B cell (primary cell): ENCODE measurements at regions not wholly inside any gene's neighbourhood (a gene's known extent, or its start where the extent isn't known, plus 50 kb on each side); places are given as distances from the start of the nearest gene placed in this dataset.

Experiments used
- ATAC-seq: fragments of 200-7000 bp; cut with Tn5 transposase; one replicate; pipeline ENCODE4 v1.10.0; 2021; ENCODE audit warnings: low read depth, mild to moderate bottlenecking, moderate number of reproducible peaks, moderate library complexity
- CTCF ChIA-PET: fragments of 350-600 bp; sonication (Branson Sonifier 250); formaldehyde crosslinking; loops from one replicate; lab custom pipeline; 2021; ENCODE audit warnings: antibody characterized with exemption, inconsistent platforms; lab: Charles Lee
- POLR2A ChIA-PET: fragments of 350-600 bp; sonication (Branson Sonifier 250); formaldehyde crosslinking; loops from one replicate; lab custom pipeline; 2021; ENCODE audit warnings: antibody characterized with exemption; lab: Charles Lee
- DNase-seq: peaks from one replicate; pipeline ENCODE4 v3.0.0; 2013
- H2AFZ ChIP-seq: 2 replicates; pipeline ENCODE4 v1.6.1; 2012; ENCODE audit warnings: mild to moderate bottlenecking, low read depth, low read length; ENCODE audit not compliant: insufficient read depth, poor library complexity, severe bottlenecking
- H3K27ac ChIP-seq, 2 donors: 1 replicate in 1 of 2; 2 replicates in 1 of 2; pipeline ENCODE4 v1.5.1; 2012 to 2013; ENCODE audit warnings: low read length in 2 of 2, mild to moderate bottlenecking in 2 of 2, moderate library complexity in 1 of 2
- H3K27me3 ChIP-seq, 4 experiments: fragments of 200-600 bp in 1 of 4; sonication (generic) in 1 of 4; replicated peaks in 1 of 4; 1 replicate in 2 of 4; 2 replicates in 2 of 4; pipeline versions ENCODE4 v1.6.1 to v1.7.0; 2013 to 2016; ENCODE audit warnings: low read length in 3 of 4, mild to moderate bottlenecking in 2 of 4, mixed read lengths in 1 of 4, moderate library complexity in 1 of 4; ENCODE audit not compliant: insufficient read depth in 4 of 4, control insufficient read depth in 3 of 4; ENCODE audit errors: control extremely low read depth in 1 of 4
- H3K36me3 ChIP-seq, 2 experiments: replicated peaks in 1 of 2; 1 replicate in 1 of 2; 2 replicates in 1 of 2; pipeline versions ENCODE4 v1.6.1 to v1.7.1; 2013; ENCODE audit warnings: low read length in 1 of 2; ENCODE audit not compliant: insufficient read depth in 2 of 2, control insufficient read depth in 1 of 2; ENCODE audit errors: control extremely low read depth in 1 of 2, extremely low read depth in 1 of 2
- H3K4me1 ChIP-seq, 2 donors: fragments of 200-600 bp in 1 of 2; sonication (generic) in 1 of 2; 1 replicate in 1 of 2; 2 replicates in 1 of 2; pipeline versions ENCODE4 v1.5.1 to v1.6.1; 2013 to 2017; ENCODE audit warnings: low read length in 2 of 2; ENCODE audit not compliant: control insufficient read depth in 2 of 2, insufficient read depth in 2 of 2
- H3K4me2 ChIP-seq: replicated peaks from 2 replicates; pipeline ENCODE3; 2012; ENCODE audit warnings: mild to moderate bottlenecking, low read depth, low read length; ENCODE audit not compliant: poor library complexity, severe bottlenecking
- H3K4me3 ChIP-seq, 5 experiments: fragments of 200-600 bp in 1 of 5; sonication (generic) in 1 of 5; 1 replicate in 3 of 5; 2 replicates in 2 of 5; pipeline versions ENCODE4 v1.5.1 to v1.7.0; 2011 to 2016; ENCODE audit warnings: low read length in 4 of 5, mild to moderate bottlenecking in 4 of 5, low read depth in 2 of 5, control low read depth in 1 of 5, moderate library complexity in 1 of 5; ENCODE audit not compliant: insufficient read depth in 1 of 5; ENCODE audit errors: control extremely low read depth in 1 of 5, extremely low read depth in 1 of 5
- H3K79me2 ChIP-seq: fragments of 200-600 bp; sonication (generic); one replicate; pipeline ENCODE4 v1.6.0; 2016; ENCODE audit warnings: low read length; ENCODE audit not compliant: control insufficient read depth, insufficient read depth
- H3K9ac ChIP-seq: fragments of 200-600 bp; sonication (generic); 2 replicates; pipeline ENCODE4 v1.6.1; 2017; ENCODE audit warnings: mild to moderate bottlenecking, low read length, moderate library complexity
- H3K9me3 ChIP-seq, 3 donors: one replicate each; pipeline versions ENCODE4 v1.6.1 to v1.7.1; 2013; ENCODE audit warnings: low read length in 2 of 3; ENCODE audit not compliant: control insufficient read depth in 2 of 3, insufficient read depth in 1 of 3; ENCODE audit errors: control extremely low read depth in 1 of 3
- H4K20me1 ChIP-seq: 2 replicates; pipeline ENCODE4 v1.6.0; 2012; ENCODE audit warnings: mild to moderate bottlenecking, low read length; ENCODE audit not compliant: insufficient read depth, control insufficient read depth, poor library complexity, severe bottlenecking
- H3K27ac Mint-ChIP-seq: one replicate; pipeline ENCODE4 v1.8.0; 2021; ENCODE audit warnings: mixed read lengths
- H3K27me3 Mint-ChIP-seq: one replicate; pipeline ENCODE4 v1.8.0; 2021; ENCODE audit warnings: mixed read lengths
- H3K4me1 Mint-ChIP-seq: one replicate; pipeline ENCODE4 v1.8.0; 2021; ENCODE audit warnings: mixed read lengths
- H3K4me3 Mint-ChIP-seq: one replicate; pipeline ENCODE4 v1.8.0; 2021; ENCODE audit warnings: mixed read lengths
- H3K9me3 Mint-ChIP-seq: one replicate; pipeline ENCODE4 v1.8.0; 2022; ENCODE audit warnings: mixed read lengths; ENCODE audit not compliant: insufficient read depth
- EZH2 ChIP-seq: IDR thresholded peaks from 2 replicates; pipeline ENCODE4 v1.6.1; 2012; ENCODE audit warnings: borderline replicate concordance, low read depth, mild to moderate bottlenecking, moderate library complexity, low read length; ENCODE audit not compliant: insufficient read depth, poor library complexity, severe bottlenecking
- WGBS: methylation state at CpG from one replicate; pipeline ENCODE4 v1.1.5; 2013; ENCODE audit warnings: missing lambda C conversion rate; ENCODE audit not compliant: insufficient coverage; 5-methylcytosine and 5-hydroxymethylcytosine counted together
- intact Hi-C: fragments of 100-400 bp; cut with micrococcal nuclease; formaldehyde crosslinking; loops from one replicate; pipeline ENCODE4 v1.10.0; 2022
- TF ChIP-seq, protein P1 (sequence below): fragments of 200-600 bp; IDR thresholded peaks from one replicate; pipeline ENCODE4 v1.8.0; 2022; ENCODE audit warnings: antibody characterized with exemption, mild to moderate bottlenecking

DNA sequence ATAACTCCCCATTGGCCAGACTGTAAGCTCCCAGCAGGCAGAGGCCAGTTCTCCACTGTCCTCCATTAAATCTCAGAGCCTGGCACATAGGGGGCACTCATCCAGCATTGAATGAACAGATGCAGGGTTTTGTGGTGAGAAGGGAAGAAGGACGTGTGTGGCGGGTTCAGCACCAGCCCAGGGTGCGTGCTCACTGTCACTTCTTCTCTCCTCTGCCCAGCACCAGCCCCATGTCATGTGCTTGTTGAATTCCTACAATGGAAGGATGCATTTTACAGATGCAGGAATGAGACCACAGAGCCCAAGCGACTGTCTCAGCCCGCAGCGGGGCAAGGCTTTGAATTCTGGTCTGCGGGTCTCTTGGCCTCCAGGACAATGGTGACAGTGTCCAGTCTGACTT, 149.9 kb downstream of the CEBPB start:
- Histone ChIP-seq H4K20me1 (no peaks in the 10 kb centered on the region), H3K79me2 (no peaks in the 10 kb centered on the region), H2AFZ (no peak overlapping the region), H3K4me2 (no peak overlapping the region), H3K9ac (no peak overlapping the region), H3K4me3 (no peak overlapping the region), H3K9me3 (no peaks in the 10 kb centered on the region), H3K4me1 (peaks cover 19 to 22% of the 10 kb centered on the region in 2 donors), H3K27me3 (peaks cover 0 to 16% (median 2%) of the 10 kb centered on the region in 4 experiments), H3K36me3 (no peaks in the 10 kb centered on the region), H3K27ac (no peak overlapping the region)
- Mint-ChIP-seq H3K4me1 (peaks cover 33% of the 10 kb centered on the region), H3K9me3 (no peaks in the 10 kb centered on the region), H3K27ac (no peak overlapping the region), H3K4me3 (no peak overlapping the region), H3K27me3 (peaks cover 18% of the 10 kb centered on the region)
- 87% methylated on average over 5 of the region's 7 CpGs for WGBS
- DNase-seq (no peak), ATAC-seq (no peak)
- TF ChIP-seq, protein P1, sequence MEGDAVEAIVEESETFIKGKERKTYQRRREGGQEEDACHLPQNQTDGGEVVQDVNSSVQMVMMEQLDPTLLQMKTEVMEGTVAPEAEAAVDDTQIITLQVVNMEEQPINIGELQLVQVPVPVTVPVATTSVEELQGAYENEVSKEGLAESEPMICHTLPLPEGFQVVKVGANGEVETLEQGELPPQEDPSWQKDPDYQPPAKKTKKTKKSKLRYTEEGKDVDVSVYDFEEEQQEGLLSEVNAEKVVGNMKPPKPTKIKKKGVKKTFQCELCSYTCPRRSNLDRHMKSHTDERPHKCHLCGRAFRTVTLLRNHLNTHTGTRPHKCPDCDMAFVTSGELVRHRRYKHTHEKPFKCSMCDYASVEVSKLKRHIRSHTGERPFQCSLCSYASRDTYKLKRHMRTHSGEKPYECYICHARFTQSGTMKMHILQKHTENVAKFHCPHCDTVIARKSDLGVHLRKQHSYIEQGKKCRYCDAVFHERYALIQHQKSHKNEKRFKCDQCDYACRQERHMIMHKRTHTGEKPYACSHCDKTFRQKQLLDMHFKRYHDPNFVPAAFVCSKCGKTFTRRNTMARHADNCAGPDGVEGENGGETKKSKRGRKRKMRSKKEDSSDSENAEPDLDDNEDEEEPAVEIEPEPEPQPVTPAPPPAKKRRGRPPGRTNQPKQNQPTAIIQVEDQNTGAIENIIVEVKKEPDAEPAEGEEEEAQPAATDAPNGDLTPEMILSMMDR, result no peak
- TF ChIP-seq EZH2, result no peak
- intact Hi-C loops, result loop anchor here (10.0 kb wide), 1 partner anchor 536 kb away; no protein-coding TSS in a partner anchor
- ChIA-PET CTCF (no interaction called here), POLR2A (no interaction called here)

DNA sequence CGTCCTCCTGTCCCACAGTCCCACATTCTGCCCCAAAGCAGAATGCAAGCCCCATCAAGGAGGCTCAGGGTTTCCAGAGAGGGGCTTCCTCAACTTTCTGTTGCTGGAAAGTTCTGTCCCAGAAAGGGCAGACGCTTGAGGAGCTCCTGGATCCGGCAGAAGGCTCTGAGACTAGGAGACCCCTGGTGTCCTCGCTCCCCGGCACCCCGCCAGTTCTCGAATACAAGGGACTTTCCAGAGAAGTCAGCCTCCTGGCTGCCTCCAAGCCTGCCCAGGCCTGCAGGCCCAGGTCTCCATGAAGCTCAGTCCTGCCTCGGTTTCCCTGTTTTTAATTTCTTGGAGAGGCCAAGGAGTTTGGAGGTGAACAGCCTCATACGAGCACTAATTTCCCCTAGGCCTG, 150.4 kb downstream of the CEBPB start:
- Histone ChIP-seq H3K4me3 (no peak overlapping the region), H3K9ac (no peak overlapping the region), H4K20me1 (no peaks in the 10 kb centered on the region), H3K27me3 (peaks cover 0 to 21% (median 4%) of the 10 kb centered on the region in 4 experiments), H3K79me2 (no peaks in the 10 kb centered on the region), H3K9me3 (no peaks in the 10 kb centered on the region), H3K4me1 (peaks cover 19 to 22% of the 10 kb centered on the region in 2 donors), H3K4me2 (no peak overlapping the region), H2AFZ (no peak overlapping the region), H3K36me3 (no peaks in the 10 kb centered on the region), H3K27ac (no peak overlapping the region)
- ChIA-PET POLR2A (no interaction called here), CTCF (interaction anchor here (0.6 to 1.2 kb wide), 2 partner anchors 9 to 293 kb away, joined by 3 to 4 read pairs; no protein-coding TSS in a partner anchor)
- DNase-seq (no peak), ATAC-seq (no peak)
- Mint-ChIP-seq H3K27me3 (peaks cover 23% of the 10 kb centered on the region), H3K9me3 (no peaks in the 10 kb centered on the region), H3K4me3 (no peak overlapping the region), H3K4me1 (peaks cover 33% of the 10 kb centered on the region), H3K27ac (no peak overlapping the region)
- WGBS, result 92% methylated on average over 8 of the region's 9 CpGs
- TF ChIP-seq, protein P1, result no peak
- no peak for TF ChIP-seq EZH2
- intact Hi-C loops, result loop anchor here (10.0 kb wide), 1 partner anchor 536 kb away; no protein-coding TSS in a partner anchor
